AG10803 (cell line): ENCODE measurements at regions not wholly inside any gene's neighbourhood (a gene's known extent, or its start where the extent isn't known, plus 50 kb on each side); places are given as distances from the start of the nearest gene placed in this dataset.

Experiments used
- DNase-seq: peaks from one replicate; pipeline ENCODE4 v3.0.0; 2010; ENCODE audit warnings: low read depth
- H3K4me3 ChIP-seq: 2 replicates; pipeline ENCODE4 v1.5.1; 2011; ENCODE audit warnings: mild to moderate bottlenecking, low read length, control low read depth
- TF ChIP-seq, protein P1 (sequence below): conservative IDR thresholded peaks from 2 replicates; pipeline ENCODE4 v1.5.1; 2011; ENCODE audit warnings: mild to moderate bottlenecking, low read length, control low read depth, inconsistent platforms

DNA sequence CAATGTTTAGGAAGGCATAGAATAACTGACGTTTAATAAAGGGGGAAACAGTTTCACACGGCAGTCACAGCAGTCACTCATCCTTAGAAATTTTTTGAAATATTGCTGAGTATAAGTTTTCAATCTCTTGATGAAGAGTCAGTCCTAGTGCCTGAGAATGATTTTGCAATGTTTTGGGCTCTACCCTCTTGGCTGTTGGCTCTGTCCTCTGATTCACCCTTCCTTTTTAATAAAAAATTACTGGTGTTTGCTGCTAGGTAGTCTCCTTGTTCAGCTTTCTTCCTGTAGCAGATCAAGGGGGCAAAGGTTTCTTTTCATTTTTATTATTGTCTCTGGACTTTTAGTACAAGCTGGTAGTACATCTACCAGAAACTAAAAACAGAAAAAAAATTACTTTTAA is 194.3 kb upstream of the ANO3 start:
- DNase-seq = no peak
- TF ChIP-seq, protein P1, sequence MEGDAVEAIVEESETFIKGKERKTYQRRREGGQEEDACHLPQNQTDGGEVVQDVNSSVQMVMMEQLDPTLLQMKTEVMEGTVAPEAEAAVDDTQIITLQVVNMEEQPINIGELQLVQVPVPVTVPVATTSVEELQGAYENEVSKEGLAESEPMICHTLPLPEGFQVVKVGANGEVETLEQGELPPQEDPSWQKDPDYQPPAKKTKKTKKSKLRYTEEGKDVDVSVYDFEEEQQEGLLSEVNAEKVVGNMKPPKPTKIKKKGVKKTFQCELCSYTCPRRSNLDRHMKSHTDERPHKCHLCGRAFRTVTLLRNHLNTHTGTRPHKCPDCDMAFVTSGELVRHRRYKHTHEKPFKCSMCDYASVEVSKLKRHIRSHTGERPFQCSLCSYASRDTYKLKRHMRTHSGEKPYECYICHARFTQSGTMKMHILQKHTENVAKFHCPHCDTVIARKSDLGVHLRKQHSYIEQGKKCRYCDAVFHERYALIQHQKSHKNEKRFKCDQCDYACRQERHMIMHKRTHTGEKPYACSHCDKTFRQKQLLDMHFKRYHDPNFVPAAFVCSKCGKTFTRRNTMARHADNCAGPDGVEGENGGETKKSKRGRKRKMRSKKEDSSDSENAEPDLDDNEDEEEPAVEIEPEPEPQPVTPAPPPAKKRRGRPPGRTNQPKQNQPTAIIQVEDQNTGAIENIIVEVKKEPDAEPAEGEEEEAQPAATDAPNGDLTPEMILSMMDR = no peak

DNA sequence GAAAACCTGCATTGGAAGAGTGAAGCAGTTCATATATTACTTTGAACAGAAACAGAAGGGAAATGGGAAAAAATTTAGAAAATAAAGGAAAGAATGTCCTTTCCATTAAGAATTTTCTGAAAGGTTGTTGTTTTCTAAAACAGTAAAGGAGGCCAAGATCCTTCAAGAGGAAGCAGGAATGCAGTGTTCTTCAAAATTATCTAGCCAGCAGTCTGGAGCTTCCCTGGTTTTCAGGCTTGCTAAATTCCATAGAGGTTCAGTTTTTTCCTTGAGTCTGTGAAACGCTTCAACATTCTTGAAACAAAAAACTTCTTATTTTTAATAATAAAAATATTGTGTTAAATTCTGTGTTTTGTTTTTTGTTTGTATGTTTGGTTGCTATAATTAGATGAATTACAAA is 189.0 kb upstream of the ANO3 start:
- H3K4me3 ChIP-seq = no peak overlapping the region
- DNase-seq = no peak
- TF ChIP-seq, protein P1 = no peak

More for the DNA sequence above, 194.3 kb upstream of the ANO3 start:
- no peak overlapping the region for H3K4me3 ChIP-seq

DNA sequence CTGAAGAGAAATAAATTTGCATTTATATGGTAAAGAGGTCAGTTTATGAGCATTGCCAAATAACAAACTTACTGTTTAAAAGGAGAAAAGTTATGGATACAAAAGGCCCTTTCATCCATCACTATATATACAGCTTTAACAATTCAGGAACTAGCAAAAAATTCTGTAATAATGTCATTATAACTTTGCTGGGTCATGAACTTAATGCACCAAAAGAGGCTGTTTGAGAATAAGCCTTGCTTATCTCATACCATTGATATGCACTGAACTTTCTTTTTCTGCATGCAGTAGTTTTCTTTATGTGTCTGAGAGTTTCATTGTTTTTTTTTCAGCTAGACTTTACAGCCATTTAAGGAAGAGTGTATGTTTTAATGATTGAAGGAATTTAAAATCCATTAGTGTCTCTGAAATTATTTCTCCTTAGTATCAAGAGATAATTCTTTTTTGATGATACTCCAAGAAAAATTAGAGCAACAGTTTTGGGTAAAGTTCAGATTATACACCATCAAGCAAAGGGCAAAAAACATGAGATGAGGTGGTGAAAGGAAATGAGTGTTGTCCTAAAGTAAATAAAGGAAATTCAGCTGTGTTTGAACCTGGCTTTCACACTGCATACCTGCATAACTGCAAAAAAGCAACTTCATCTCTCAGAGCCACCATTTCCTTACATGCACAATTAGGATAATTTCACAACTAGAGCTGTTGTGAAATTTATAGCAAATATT is 188.2 kb upstream of the ANO3 start:
- TF ChIP-seq, protein P1 = no peak
- H3K4me3 ChIP-seq = no peak overlapping the region
- no peak for DNase-seq

DNA sequence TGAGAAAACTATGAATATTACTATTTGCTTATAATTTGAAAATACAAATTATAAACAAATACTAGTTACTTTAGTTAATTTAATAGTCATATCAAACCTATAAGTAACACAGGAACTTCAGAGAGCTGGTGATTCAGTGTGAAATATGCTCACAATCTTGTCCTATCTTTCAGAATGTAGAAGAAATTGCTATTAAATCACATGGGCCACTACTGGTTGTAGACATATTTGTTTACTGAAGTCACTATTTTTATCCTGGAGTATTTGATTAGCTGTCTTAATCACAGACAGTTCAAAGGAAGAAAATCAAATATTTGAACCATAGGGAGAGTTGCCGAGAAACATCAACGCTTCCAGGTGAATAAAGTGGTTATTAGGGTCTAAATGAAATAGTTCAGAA is 187.6 kb upstream of the ANO3 start:
- no peak overlapping the region for H3K4me3 ChIP-seq

DNA sequence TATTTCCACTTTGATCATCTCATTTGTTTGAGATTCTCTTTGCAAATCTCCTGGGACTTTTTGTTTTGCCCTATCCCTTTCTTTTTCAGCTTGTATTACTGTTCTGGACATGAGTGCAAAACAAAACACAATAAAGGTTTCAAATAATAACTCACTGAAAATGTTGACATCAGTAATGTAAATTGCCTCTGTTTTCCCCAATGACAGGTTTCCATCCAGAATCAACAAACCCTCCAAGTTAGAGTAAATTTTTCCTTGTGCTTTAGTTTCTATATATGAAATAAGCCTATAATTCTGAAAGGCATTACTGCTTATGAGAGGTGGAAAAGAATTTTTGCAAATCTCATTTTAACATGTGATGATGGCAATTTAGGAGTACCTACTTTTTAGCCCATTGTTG is 187.0 kb upstream of the ANO3 start:
- no peak for DNase-seq
- H3K4me3 ChIP-seq = no peak overlapping the region
- TF ChIP-seq, protein P1 = no peak

More for the DNA sequence above, 187.6 kb upstream of the ANO3 start:
- TF ChIP-seq, protein P1 = no peak
- no peak for DNase-seq

DNA sequence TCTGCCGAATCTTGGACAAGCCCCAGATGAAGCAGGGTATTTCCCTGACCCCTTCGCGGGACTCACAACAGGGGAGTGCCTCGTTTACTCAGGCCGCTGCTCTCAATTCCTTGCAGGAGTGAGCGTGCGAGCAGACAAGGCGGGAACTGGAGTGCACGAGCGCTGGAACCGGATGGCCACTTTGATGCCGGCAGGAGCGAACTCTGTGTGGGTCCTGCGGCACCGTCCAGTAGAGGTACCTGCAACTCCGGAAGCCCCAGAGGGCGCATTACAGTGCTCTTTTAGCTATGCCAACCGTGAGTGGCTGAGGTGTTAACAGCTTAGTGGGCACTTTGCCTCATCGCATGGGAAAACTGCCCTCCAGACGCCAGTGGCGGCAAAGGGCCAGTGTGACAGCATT is 182.3 kb upstream of the ANO3 start:
- no peak for DNase-seq
- H3K4me3 ChIP-seq = no peak overlapping the region
- TF ChIP-seq, protein P1 = no peak

DNA sequence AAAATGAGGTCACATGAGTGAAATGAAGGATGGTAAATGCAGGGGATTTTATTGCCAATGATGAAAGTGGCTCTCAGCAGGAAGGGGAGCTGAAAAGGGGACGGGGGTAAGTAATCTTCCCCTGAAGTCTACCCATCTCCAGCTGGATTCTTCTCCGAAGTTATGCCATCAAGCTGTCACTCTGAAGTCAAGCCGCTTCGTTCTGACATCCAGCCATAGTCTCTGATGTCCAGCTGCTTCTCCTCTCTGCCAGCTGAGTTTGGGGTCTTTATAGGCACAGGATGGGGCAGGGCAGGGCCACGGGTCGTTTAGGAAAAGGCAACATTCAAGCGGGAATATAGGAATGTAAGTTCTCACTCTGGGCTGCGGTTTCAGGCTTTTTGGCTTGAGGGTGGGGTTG is 181.9 kb upstream of the ANO3 start:
- no peak for DNase-seq
- no peak overlapping the region for H3K4me3 ChIP-seq
- TF ChIP-seq, protein P1 = no peak
